Pancreas (tissue), 10 donors: ENCODE measurements at regions not wholly inside any gene's neighbourhood (a gene's known extent, or its start where the extent isn't known, plus 50 kb on each side); places are given as distances from the start of the nearest gene placed in this dataset.

ENCODE experiments used
- ATAC-seq, 4 donors: fragments of 200-7000 bp; cut with Tn5 transposase; one replicate each; pipeline versions ENCODE4 v1.8.0 to v1.9.1; 2020; ENCODE audit warnings: mild to moderate bottlenecking in 4 of 4, moderate library complexity in 4 of 4
- DNase-seq, 6 donors: peaks; one replicate each; pipeline ENCODE4 v3.0.0-alpha.2; 2020
- FAIRE-seq: peaks from 2 replicates; lab custom pipeline; 2012; peaks lifted over from hg19 to GRCh38; lab: Jason Lieb, UNC
- H3K27ac ChIP-seq, 4 donors: fragments of 200-600 bp; sonication (generic); 1 replicate in 3 of 4; 2 replicates in 1 of 4; pipeline versions ENCODE4 v1.5.0 to v1.8.0; 2020
- H3K27me3 ChIP-seq, 4 donors: fragments of 200-600 bp; one replicate each; pipeline ENCODE4 v1.8.0; 2021
- H3K36me3 ChIP-seq, 3 donors: fragments of 200-600 bp; sonication (generic) in 1 of 3; one replicate each; pipeline versions ENCODE4 v1.5.0 to v1.8.0; 2020 to 2021
- H3K4me1 ChIP-seq, 3 donors: fragments of 200-600 bp; one replicate each; pipeline ENCODE4 v1.8.0; 2021
- H3K4me3 ChIP-seq, 4 donors: fragments of 200-600 bp; sonication (generic) in 2 of 4; one replicate each; pipeline versions ENCODE4 v1.5.0 to v1.8.0; 2020 to 2021
- H3K9me3 ChIP-seq, 4 donors: fragments of 200-600 bp; one replicate each; pipeline ENCODE4 v1.8.0; 2021
- WGBS, 2 donors: extraction: QIAGEN DNeasy Blood & Tissue Kit; methylation state at CpG; one replicate each; pipeline ENCODE4 v1.1.7; 2013; 5-methylcytosine and 5-hydroxymethylcytosine counted together
- intact Hi-C, 3 donors: fragments of 100-400 bp; cut with DNase I; formaldehyde crosslinking; loops; one replicate each; pipeline versions ENCODE4 v1.11.1 to v1.14.2; 2022
- TF ChIP-seq, protein P1 (sequence below), 4 donors: fragments of 200-600 bp; sonication (generic) in 3 of 4; IDR thresholded peaks; one replicate each; pipeline versions ENCODE4 v1.5.0 to v1.8.0; 2021; ENCODE audit warnings: antibody characterized with exemption in 4 of 4
- donor health status: healthy with polysubstance abuse.
- donor health status: DM: no; HTN: no; CAD: no; lungs with moderate emphysema.
- donor health status: DM: no; HTN: no; CAD: no.
- donor health status: control.
- donor health status: control.
- donor health status: Bipolar disorder and iron deficiency.
- donor health status: DM: yes; HTN: yes; CAD: no.
- donor health status: DM: no; HTN: no; CAD: no.
- donor health status: DM: no; HTN: no; CAD: no.
- donor health status: DM: yes; HTN: yes; CAD: no.

- Histone ChIP-seq H3K27ac (no peak overlapping the region), H3K4me3 (no peak overlapping the region), H3K27me3 (no peaks in the 10 kb centered on the region), H3K4me1 (no peaks in the 10 kb centered on the region), H3K9me3 (no peaks in the 10 kb centered on the region), H3K36me3 (no peaks in the 10 kb centered on the region)
- no peak for FAIRE-seq
- ATAC-seq: no peak
- intact Hi-C loops: no loop called here
- TF ChIP-seq, protein P1, sequence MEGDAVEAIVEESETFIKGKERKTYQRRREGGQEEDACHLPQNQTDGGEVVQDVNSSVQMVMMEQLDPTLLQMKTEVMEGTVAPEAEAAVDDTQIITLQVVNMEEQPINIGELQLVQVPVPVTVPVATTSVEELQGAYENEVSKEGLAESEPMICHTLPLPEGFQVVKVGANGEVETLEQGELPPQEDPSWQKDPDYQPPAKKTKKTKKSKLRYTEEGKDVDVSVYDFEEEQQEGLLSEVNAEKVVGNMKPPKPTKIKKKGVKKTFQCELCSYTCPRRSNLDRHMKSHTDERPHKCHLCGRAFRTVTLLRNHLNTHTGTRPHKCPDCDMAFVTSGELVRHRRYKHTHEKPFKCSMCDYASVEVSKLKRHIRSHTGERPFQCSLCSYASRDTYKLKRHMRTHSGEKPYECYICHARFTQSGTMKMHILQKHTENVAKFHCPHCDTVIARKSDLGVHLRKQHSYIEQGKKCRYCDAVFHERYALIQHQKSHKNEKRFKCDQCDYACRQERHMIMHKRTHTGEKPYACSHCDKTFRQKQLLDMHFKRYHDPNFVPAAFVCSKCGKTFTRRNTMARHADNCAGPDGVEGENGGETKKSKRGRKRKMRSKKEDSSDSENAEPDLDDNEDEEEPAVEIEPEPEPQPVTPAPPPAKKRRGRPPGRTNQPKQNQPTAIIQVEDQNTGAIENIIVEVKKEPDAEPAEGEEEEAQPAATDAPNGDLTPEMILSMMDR (IDR thresholded peaks at IDR 0.05): no peak
- DNase-seq: no peak
- WGBS, 2 donors: 60 to 70% methylated on average over 8 of the region's 8 CpGs
Measured at GRCh38 chr11:26248661-26249060, 83.3 kb upstream of the ANO3 start.

DNA sequence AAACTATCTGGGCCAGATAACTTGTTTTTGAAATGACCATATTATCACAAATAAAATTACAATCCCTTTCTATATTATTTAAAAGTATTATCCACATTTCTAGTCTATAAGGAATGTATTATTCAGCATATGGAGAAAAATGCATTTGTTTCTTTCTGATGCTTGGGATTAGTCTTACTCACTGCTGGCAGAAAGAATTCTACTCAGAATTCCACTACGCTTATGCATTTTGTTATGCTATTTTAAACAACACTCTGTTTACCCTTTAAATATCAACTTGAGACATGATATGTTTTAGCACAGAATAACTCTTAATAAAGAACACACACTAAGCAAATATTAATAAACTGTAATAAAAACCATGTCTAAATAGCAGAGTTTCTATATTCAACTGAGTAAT, 77.6 kb upstream of the ANO3 start:
- Histone ChIP-seq H3K27ac (no peak overlapping the region), H3K4me3 (no peak overlapping the region), H3K4me1 (no peaks in the 10 kb centered on the region), H3K9me3 (no peaks in the 10 kb centered on the region), H3K36me3 (no peaks in the 10 kb centered on the region), H3K27me3 (no peaks in the 10 kb centered on the region)
- no peak for FAIRE-seq
- TF ChIP-seq, protein P1 (IDR thresholded peaks at IDR 0.05): no peak
- 0 to 82% methylated on average over 1 of the region's 1 CpG for WGBS, 2 donors
- DNase-seq: no peak
- no peak for ATAC-seq
- intact Hi-C loops: no loop called here

GRCh38 chr11:26263769-26264168, 68.2 kb upstream of the ANO3 start:
- no peaks in the 10 kb centered on the region for H3K27me3 ChIP-seq
- DNase-seq (no peak), ATAC-seq (no peak), FAIRE-seq (no peak)
- TF ChIP-seq, protein P1 (IDR thresholded peaks at IDR 0.05): no peak
- intact Hi-C loops: no loop called here
- no peaks in the 10 kb centered on the region for H3K9me3 ChIP-seq
- no peak overlapping the region for H3K4me3 ChIP-seq
- H3K4me1 ChIP-seq: no peaks in the 10 kb centered on the region
- H3K36me3 ChIP-seq: no peaks in the 10 kb centered on the region
- H3K27ac ChIP-seq: no peak overlapping the region

GRCh38 chr11:26264266-26264665, 67.7 kb upstream of the ANO3 start:
- intact Hi-C loops: no loop called here
- Histone ChIP-seq H3K9me3 (no peaks in the 10 kb centered on the region), H3K4me3 (no peak overlapping the region), H3K27me3 (no peaks in the 10 kb centered on the region), H3K36me3 (no peaks in the 10 kb centered on the region), H3K4me1 (no peaks in the 10 kb centered on the region), H3K27ac (no peak overlapping the region)
- TF ChIP-seq, protein P1 (IDR thresholded peaks at IDR 0.05): no peak
- FAIRE-seq (no peak), DNase-seq (no peak), ATAC-seq (no peak)

DNA sequence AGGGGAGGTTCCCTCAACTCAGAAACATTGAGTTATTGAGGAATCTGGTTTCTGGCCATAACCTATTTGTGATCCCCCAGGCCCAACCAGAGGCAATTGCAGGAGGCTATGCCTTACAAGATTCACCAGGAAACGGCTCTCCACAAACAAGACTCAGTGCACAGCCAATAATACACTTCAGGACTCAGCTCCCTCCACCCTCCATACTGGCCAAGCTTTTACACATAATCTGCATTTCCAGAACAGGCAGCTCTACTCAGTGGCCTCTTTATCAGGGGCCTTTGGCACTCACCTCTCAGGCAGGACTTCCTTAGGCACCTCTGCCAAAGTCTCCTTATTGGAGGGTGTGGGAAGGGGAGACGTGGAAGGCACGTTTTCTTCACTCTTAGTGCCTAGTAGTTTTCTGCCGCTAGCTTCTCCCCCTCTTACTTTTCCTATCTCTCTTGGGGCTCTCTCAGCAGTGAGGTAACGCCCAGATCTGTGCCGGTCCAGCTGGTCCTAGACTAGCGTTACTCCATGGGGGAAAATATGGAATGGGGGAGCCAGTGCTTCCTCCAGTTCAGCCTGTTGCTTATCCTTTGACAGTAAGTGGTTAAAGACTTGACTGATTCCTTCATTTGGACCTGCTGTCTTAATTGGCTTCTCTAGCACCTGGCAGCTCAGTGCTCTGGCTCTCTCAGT, 62.8 kb upstream of the ANO3 start:
- H3K9me3 ChIP-seq: no peaks in the 10 kb centered on the region
- no peaks in the 10 kb centered on the region for H3K27me3 ChIP-seq
- intact Hi-C loops: no loop called here
- FAIRE-seq: no peak
- H3K36me3 ChIP-seq: no peaks in the 10 kb centered on the region
- H3K4me1 ChIP-seq: peaks cover 0 to 4% (median 0%) of the 10 kb centered on the region in 3 donors
- no peak for ATAC-seq
- H3K27ac ChIP-seq: no peak overlapping the region
- 74% methylated on average over 7 of the region's 7 CpGs for WGBS, 2 donors
- no peak for DNase-seq
- TF ChIP-seq, protein P1 (IDR thresholded peaks at IDR 0.05): no peak
- H3K4me3 ChIP-seq: no peak overlapping the region
